CD8-positive, alpha-beta memory T cell (primary cell): ENCODE measurements at regions not wholly inside any gene's neighbourhood (a gene's known extent, or its start where the extent isn't known, plus 50 kb on each side); places are given as distances from the start of the nearest gene placed in this dataset.

ENCODE experiments used
- CTCF ChIA-PET: fragments of 350-600 bp; sonication (Branson Sonifier 250); formaldehyde crosslinking; loops from one replicate; lab custom pipeline; 2021; ENCODE audit warnings: antibody characterized with exemption; lab: Charles Lee
- POLR2A ChIA-PET: fragments of 350-600 bp; sonication (Branson Sonifier 250); formaldehyde crosslinking; loops from one replicate; lab custom pipeline; 2021; ENCODE audit warnings: antibody characterized with exemption; lab: Charles Lee
- DNase-seq, 5 donors: peaks; one replicate each; pipeline versions ENCODE4 v3.0.0 to v3.0.0-alpha.2; 2020 to 2022; ENCODE audit warnings: mixed read lengths in 1 of 5
- H3K27ac ChIP-seq: one replicate; pipeline ENCODE4 v1.7.0; 2013; ENCODE audit warnings: low read depth, mild to moderate bottlenecking, low read length, moderate library complexity
- H3K27me3 ChIP-seq: 2 replicates; pipeline ENCODE4 v1.7.0; 2013; ENCODE audit warnings: low read length, mild to moderate bottlenecking; ENCODE audit not compliant: insufficient read depth, poor library complexity, severe bottlenecking
- H3K36me3 ChIP-seq: 2 replicates; pipeline ENCODE4 v1.7.0; 2013; ENCODE audit warnings: mild to moderate bottlenecking, low read length, moderate library complexity; ENCODE audit not compliant: insufficient read depth
- H3K4me1 ChIP-seq: 2 replicates; pipeline ENCODE4 v1.7.0; 2013; ENCODE audit warnings: mild to moderate bottlenecking, low read length, moderate library complexity; ENCODE audit not compliant: insufficient read depth
- H3K4me3 ChIP-seq: 2 replicates; pipeline ENCODE4 v1.7.0; 2013; ENCODE audit warnings: mild to moderate bottlenecking, low read length
- H3K9me3 ChIP-seq: 2 replicates; pipeline ENCODE4 v1.7.0; 2013; ENCODE audit warnings: mild to moderate bottlenecking, low read length
- H3K27ac Mint-ChIP-seq, 8 donors: one replicate each; pipeline ENCODE4 v1.8.0; 2020 to 2021; ENCODE audit warnings: mixed read lengths in 8 of 8, mild to moderate bottlenecking in 6 of 8, inconsistent platforms in 3 of 8, moderate library complexity in 3 of 8
- H3K27me3 Mint-ChIP-seq, 2 donors: one replicate each; pipeline ENCODE4 v1.8.0; 2020 to 2021; ENCODE audit warnings: mixed read lengths in 2 of 2, mild to moderate bottlenecking in 1 of 2, moderate library complexity in 1 of 2
- H3K36me3 Mint-ChIP-seq, 3 donors: one replicate each; pipeline ENCODE4 v1.8.0; 2020 to 2021; ENCODE audit warnings: mixed read lengths in 3 of 3, inconsistent platforms in 1 of 3, mild to moderate bottlenecking in 1 of 3
- H3K4me1 Mint-ChIP-seq, 3 donors: one replicate each; pipeline ENCODE4 v1.8.0; 2020 to 2021; ENCODE audit warnings: mixed read lengths in 3 of 3, inconsistent platforms in 1 of 3, mild to moderate bottlenecking in 1 of 3
- H3K4me3 Mint-ChIP-seq, 7 donors: one replicate each; pipeline ENCODE4 v1.8.0; 2020 to 2021; ENCODE audit warnings: mixed read lengths in 7 of 7, mild to moderate bottlenecking in 6 of 7, moderate library complexity in 4 of 7, inconsistent platforms in 2 of 7
- H3K9me3 Mint-ChIP-seq, 5 donors: one replicate each; pipeline ENCODE4 v1.8.0; 2020 to 2022; ENCODE audit warnings: mixed read lengths in 5 of 5, mild to moderate bottlenecking in 3 of 5, moderate library complexity in 2 of 5, inconsistent platforms in 1 of 5

- H3K9me3 ChIP-seq: no peaks in the 10 kb centered on the region
- H3K36me3 Mint-ChIP-seq: no peaks in the 10 kb centered on the region
- no peak for DNase-seq
- no peak overlapping the region for H3K4me3 Mint-ChIP-seq
- H3K9me3 Mint-ChIP-seq: peaks cover 0 to 12% (median 2%) of the 10 kb centered on the region in 5 donors
- H3K36me3 ChIP-seq: no peaks in the 10 kb centered on the region
- no peaks in the 10 kb centered on the region for H3K4me1 Mint-ChIP-seq
- no peak overlapping the region for H3K4me3 ChIP-seq
- peaks cover 0 to 3% of the 10 kb centered on the region in 2 donors for H3K27me3 Mint-ChIP-seq
- H3K4me1 ChIP-seq: no peaks in the 10 kb centered on the region
- H3K27me3 ChIP-seq: no peaks in the 10 kb centered on the region
- no peak overlapping the region for H3K27ac ChIP-seq
- ChIA-PET POLR2A (no interaction called here), CTCF (no interaction called here)
- no peak overlapping the region for H3K27ac Mint-ChIP-seq
Measured at GRCh38 chr16:51759999-51760398, 608.9 kb upstream of the SALL1 start.

DNA sequence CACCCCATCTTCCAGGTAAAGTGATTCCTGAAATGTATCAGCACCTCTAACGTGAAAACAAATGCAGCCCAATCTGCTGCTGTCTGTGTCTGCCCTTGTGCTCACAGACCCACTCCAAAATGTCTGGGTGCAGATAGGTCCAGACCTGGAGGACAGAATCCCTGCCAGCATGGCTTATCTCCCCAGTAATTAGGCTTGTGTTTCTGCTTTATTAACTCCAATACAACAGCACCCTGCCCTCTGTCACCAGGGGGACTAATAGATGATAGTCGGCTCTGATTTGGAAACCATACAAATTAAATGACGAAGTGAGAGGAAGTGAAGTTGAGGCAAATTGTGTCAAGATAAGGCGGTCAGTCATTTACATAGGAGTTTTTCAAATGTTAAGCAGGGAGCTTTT, 608.3 kb upstream of the SALL1 start:
- no peaks in the 10 kb centered on the region for H3K4me1 Mint-ChIP-seq

DNA sequence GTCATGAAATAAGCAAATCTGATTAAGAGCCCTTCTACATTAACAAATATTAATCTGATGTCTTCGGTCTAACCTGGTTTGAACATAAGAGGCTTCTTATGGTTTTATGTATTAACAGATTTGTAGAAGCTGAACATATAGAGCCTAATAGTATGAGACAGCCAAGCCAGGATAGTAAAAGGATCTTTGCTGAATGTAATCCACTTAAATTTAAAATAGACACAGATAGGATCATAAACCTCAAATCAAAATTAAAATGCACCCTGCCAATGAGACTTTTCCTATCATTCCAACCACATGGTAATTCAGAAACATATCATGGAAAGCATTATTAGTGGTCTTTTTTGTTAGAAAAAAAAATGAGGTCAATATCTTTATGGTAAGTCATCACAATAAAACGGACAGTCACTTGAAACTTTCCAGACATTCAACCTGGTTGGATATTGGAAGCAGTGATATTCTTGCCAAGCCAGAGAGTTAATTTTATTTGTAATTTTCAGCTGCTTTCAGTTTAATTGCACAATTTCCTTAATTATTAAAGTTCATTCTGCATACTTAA, 606.9 kb upstream of the SALL1 start:
- ChIA-PET CTCF (no interaction called here), POLR2A (no interaction called here)
- H3K4me1 Mint-ChIP-seq: no peaks in the 10 kb centered on the region

More for the DNA sequence above, 608.3 kb upstream of the SALL1 start:
- Histone ChIP-seq H3K27ac (no peak overlapping the region), H3K36me3 (no peaks in the 10 kb centered on the region), H3K4me3 (no peak overlapping the region), H3K9me3 (no peaks in the 10 kb centered on the region), H3K4me1 (no peaks in the 10 kb centered on the region), H3K27me3 (no peaks in the 10 kb centered on the region)
- ChIA-PET CTCF (no interaction called here), POLR2A (no interaction called here)
- Mint-ChIP-seq H3K27me3 (peaks cover 0 to 3% of the 10 kb centered on the region in 2 donors), H3K4me3 (no peak overlapping the region), H3K27ac (no peak overlapping the region), H3K9me3 (peaks cover 0 to 7% (median 2%) of the 10 kb centered on the region in 5 donors), H3K36me3 (no peaks in the 10 kb centered on the region)
- DNase-seq: no peak

DNA sequence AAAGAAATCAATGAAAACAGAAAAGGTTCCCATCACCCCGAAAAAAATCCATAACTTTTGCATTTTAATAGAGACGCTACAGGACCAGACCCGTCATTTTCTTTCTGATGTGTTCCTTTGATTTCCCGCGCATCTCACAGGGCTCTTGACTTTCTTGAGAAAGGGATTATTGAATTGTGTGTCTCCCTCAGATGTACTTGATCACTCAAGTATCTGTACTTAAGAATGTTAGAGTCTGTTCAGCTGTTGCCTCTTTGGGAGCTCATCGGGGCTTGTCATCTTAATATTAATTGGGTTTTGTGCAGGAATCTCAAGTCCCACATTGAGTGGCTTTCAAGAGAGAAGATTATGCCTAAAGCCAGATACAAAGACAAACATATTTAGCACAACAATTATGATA, 606.4 kb upstream of the SALL1 start:
- Mint-ChIP-seq H3K36me3 (no peaks in the 10 kb centered on the region), H3K27ac (no peak overlapping the region), H3K27me3 (no peaks in the 10 kb centered on the region), H3K4me1 (no peaks in the 10 kb centered on the region), H3K9me3 (peaks cover 0 to 4% (median 1%) of the 10 kb centered on the region in 5 donors), H3K4me3 (no peak overlapping the region)
- POLR2A ChIA-PET: no interaction called here
- Histone ChIP-seq H3K4me1 (no peaks in the 10 kb centered on the region), H3K27me3 (no peaks in the 10 kb centered on the region), H3K4me3 (no peak overlapping the region), H3K27ac (no peak overlapping the region), H3K9me3 (no peaks in the 10 kb centered on the region), H3K36me3 (no peaks in the 10 kb centered on the region)
- CTCF ChIA-PET: no interaction called here
- DNase-seq: no peak

More for the DNA sequence above, 606.9 kb upstream of the SALL1 start:
- H3K27ac Mint-ChIP-seq: no peak overlapping the region
- Histone ChIP-seq H3K27ac (no peak overlapping the region), H3K27me3 (no peaks in the 10 kb centered on the region), H3K4me1 (no peaks in the 10 kb centered on the region), H3K9me3 (no peaks in the 10 kb centered on the region), H3K36me3 (no peaks in the 10 kb centered on the region), H3K4me3 (no peak overlapping the region)
- H3K4me3 Mint-ChIP-seq: no peak overlapping the region
- peaks cover 0 to 6% (median 2%) of the 10 kb centered on the region in 5 donors for H3K9me3 Mint-ChIP-seq
- DNase-seq: no peak
- peaks cover 0 to under 1% of the 10 kb centered on the region in 2 donors for H3K27me3 Mint-ChIP-seq
- no peaks in the 10 kb centered on the region for H3K36me3 Mint-ChIP-seq

DNA sequence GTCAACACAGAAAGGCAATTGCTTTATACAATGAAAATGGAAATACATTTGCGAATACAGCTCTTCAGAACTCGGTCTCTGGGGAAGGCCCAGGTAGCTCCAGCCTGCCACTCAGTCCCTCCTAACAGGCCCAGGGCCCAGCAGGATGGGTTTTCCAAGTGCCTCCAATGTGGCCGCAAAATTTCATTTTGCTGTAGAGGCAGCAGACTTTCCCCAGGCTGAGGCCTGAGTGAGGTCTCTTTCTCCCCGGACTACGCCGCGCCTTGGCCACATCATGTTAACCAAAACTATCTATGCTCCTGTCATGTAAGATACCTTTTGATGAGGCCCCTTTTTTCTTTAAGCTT, 606.0 kb upstream of the SALL1 start:
- Histone ChIP-seq H3K36me3 (no peaks in the 10 kb centered on the region), H3K27ac (no peak overlapping the region), H3K4me1 (no peaks in the 10 kb centered on the region), H3K9me3 (no peaks in the 10 kb centered on the region), H3K4me3 (no peak overlapping the region), H3K27me3 (no peaks in the 10 kb centered on the region)
- Mint-ChIP-seq H3K9me3 (peaks cover 0 to 2% (median under 1%) of the 10 kb centered on the region in 5 donors), H3K4me1 (no peaks in the 10 kb centered on the region), H3K27ac (no peak overlapping the region), H3K27me3 (no peaks in the 10 kb centered on the region), H3K4me3 (peak overlapping the region in 1 of 7 donors; percentile 60), H3K36me3 (no peaks in the 10 kb centered on the region)
- DNase-seq: no peak
- ChIA-PET POLR2A (no interaction called here), CTCF (no interaction called here)

DNA sequence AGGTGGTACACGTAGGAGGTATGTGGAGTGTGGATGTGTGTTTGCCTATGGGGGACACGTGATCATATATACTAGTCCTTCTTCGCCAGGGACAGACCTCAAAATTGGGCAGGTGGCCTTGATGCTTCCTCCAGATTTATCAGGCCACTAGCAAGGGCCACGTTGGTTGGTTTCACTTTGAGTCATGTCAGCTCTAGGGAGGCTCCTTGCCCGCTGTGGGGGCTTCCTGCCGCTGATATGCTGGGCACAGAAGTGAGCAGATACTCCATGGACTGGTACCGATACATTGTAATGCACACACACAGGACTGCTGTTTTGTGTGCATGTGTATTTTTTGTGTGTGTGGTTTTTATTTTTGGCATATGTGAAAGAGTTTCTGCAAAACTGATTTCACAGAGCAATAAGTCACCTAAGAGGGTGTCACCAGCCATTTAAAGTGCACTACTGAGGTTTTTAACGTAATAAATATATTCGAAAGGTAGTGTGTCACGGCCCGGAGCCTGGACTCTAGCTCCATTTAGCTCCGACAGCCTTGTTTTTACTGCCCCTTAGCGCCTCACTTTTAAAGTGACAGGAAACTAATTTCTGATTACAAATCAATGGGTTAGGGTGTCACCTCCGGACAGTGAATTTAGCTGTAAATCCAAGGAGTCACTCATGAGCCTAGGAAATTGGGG, 605.5 kb upstream of the SALL1 start:
- no peaks in the 10 kb centered on the region for H3K36me3 Mint-ChIP-seq
- H3K4me3 Mint-ChIP-seq: no peak overlapping the region
- Histone ChIP-seq H3K36me3 (no peaks in the 10 kb centered on the region), H3K9me3 (no peaks in the 10 kb centered on the region), H3K27ac (no peak overlapping the region), H3K4me3 (no peak overlapping the region), H3K27me3 (no peaks in the 10 kb centered on the region), H3K4me1 (no peaks in the 10 kb centered on the region)
- H3K27me3 Mint-ChIP-seq: no peaks in the 10 kb centered on the region
- H3K27ac Mint-ChIP-seq: peak overlapping the region in 1 of 8 donors; percentile 47
- H3K4me1 Mint-ChIP-seq: no peaks in the 10 kb centered on the region
- CTCF ChIA-PET: no interaction called here
- no peak for DNase-seq
- H3K9me3 Mint-ChIP-seq: peaks cover 0 to 2% (median 0%) of the 10 kb centered on the region in 5 donors
- POLR2A ChIA-PET: no interaction called here

DNA sequence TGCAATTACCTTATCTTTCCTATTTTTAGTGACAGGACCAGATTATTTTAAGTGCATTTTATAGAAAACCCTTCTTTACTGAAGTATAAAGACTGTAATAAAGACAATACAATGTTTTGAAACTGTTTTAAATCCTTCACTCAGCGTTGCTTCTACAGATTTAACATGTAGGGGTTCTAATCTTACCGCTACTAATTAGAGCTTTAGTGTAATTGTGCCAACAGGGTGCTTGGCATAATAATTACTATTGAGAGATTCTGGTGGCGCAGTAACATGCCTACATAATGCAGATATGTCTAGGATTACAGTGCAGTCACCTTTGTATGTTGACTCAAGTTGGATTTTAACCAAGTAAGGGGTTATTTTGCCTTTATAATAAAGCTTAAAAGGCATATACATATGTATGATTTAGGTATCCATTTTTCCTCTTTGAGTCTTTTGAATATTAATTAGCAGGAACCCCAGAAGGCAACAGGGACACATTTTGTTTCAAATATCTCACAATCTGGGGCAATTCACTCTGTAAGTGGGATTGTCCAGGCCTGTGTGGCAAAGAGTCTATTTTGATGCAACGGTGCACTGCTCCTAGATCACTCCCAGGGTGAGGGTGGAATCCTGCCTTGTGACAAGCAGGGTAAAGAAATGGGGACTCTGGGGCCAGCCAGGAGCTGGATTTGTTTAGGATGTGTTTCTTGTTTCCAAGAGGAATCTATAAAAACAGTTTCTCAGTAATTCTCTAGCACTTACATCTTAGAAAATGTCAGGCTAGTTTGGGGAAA, 604.7 kb upstream of the SALL1 start:
- H3K4me3 ChIP-seq: no peak overlapping the region
- DNase-seq: no peak
- Mint-ChIP-seq H3K4me3 (no peak overlapping the region), H3K36me3 (no peaks in the 10 kb centered on the region), H3K27me3 (no peaks in the 10 kb centered on the region), H3K4me1 (no peaks in the 10 kb centered on the region), H3K9me3 (peaks cover 0 to 6% (median 0%) of the 10 kb centered on the region in 5 donors), H3K27ac (no peak overlapping the region)
- H3K4me1 ChIP-seq: no peaks in the 10 kb centered on the region
- no peaks in the 10 kb centered on the region for H3K9me3 ChIP-seq
- no peak overlapping the region for H3K27ac ChIP-seq
- no peaks in the 10 kb centered on the region for H3K36me3 ChIP-seq
- H3K27me3 ChIP-seq: no peaks in the 10 kb centered on the region
- POLR2A ChIA-PET: no interaction called here
- CTCF ChIA-PET: no interaction called here

- no peaks in the 10 kb centered on the region for H3K36me3 Mint-ChIP-seq
- ChIA-PET CTCF (no interaction called here), POLR2A (no interaction called here)
- H3K27ac ChIP-seq: no peak overlapping the region
- peaks cover 0 to 6% (median 0%) of the 10 kb centered on the region in 5 donors for H3K9me3 Mint-ChIP-seq
- H3K27me3 Mint-ChIP-seq: no peaks in the 10 kb centered on the region
- H3K4me1 ChIP-seq: no peaks in the 10 kb centered on the region
- H3K9me3 ChIP-seq: no peaks in the 10 kb centered on the region
- H3K4me1 Mint-ChIP-seq: no peaks in the 10 kb centered on the region
- H3K4me3 Mint-ChIP-seq: no peak overlapping the region
- H3K27ac Mint-ChIP-seq: no peak overlapping the region
- no peaks in the 10 kb centered on the region for H3K27me3 ChIP-seq
- no peak for DNase-seq
- no peak overlapping the region for H3K4me3 ChIP-seq
- H3K36me3 ChIP-seq: no peaks in the 10 kb centered on the region
Measured at GRCh38 chr16:51755039-51755501, 604.0 kb upstream of the SALL1 start.
